Osteocyte (in vitro differentiated cells): ENCODE measurements at regions not wholly inside any gene's neighbourhood (a gene's known extent, or its start where the extent isn't known, plus 50 kb on each side); places are given as distances from the start of the nearest gene placed in this dataset.

Source experiments
- DNase-seq: peaks from one replicate; pipeline ENCODE4 v3.0.0; 2021; ENCODE audit warnings: mixed read lengths; ENCODE audit not compliant: unreplicated experiment; ENCODE audit errors: extremely low spot score
- H3K27ac Mint-ChIP-seq: one replicate; pipeline ENCODE4 v1.8.0; 2021; ENCODE audit warnings: mild to moderate bottlenecking, mixed read lengths; ENCODE audit not compliant: unreplicated experiment
- H3K27me3 Mint-ChIP-seq: one replicate; pipeline ENCODE4 v1.8.0; 2021; ENCODE audit warnings: mixed read lengths; ENCODE audit not compliant: unreplicated experiment
- H3K36me3 Mint-ChIP-seq: one replicate; pipeline ENCODE4 v1.8.0; 2021; ENCODE audit warnings: mixed read lengths; ENCODE audit not compliant: unreplicated experiment
- H3K4me1 Mint-ChIP-seq: one replicate; pipeline ENCODE4 v1.8.0; 2021; ENCODE audit warnings: mixed read lengths; ENCODE audit not compliant: unreplicated experiment
- H3K4me3 Mint-ChIP-seq: one replicate; pipeline ENCODE4 v1.8.0; 2021; ENCODE audit warnings: mild to moderate bottlenecking, moderate library complexity, mixed read lengths; ENCODE audit not compliant: unreplicated experiment
- H3K9me3 Mint-ChIP-seq: one replicate; pipeline ENCODE4 v1.8.0; 2021; ENCODE audit warnings: mixed read lengths; ENCODE audit not compliant: unreplicated experiment
- CTCF ChIP-seq: fragments of 200-600 bp; sonication (generic); IDR thresholded peaks from 2 replicates; pipeline ENCODE4 v1.5.0; 2021; ENCODE audit warnings: antibody characterized with exemption, mild to moderate bottlenecking, moderate library complexity

DNA sequence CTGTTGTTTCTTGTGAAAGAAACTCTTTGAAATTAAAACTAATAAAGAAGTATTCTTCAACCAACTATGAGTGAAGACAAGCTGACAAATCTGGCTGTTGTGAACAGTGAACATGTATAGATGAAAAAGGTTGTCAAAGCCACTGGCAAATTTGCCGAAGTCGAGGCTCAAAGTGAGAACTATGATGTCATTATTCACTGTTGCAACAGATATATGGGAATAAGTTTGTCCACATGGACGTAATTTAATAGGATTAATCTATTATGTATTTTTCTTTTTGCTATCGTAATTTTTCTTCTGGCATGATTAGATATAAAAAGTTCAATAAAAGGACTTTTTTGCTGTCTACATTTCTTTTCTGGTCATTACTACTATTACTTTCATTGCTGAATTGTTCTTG, 223.2 kb upstream of the ZNF507 start:
- Mint-ChIP-seq H3K4me3 (no peak overlapping the region), H3K27me3 (no peaks in the 10 kb centered on the region), H3K27ac (no peak overlapping the region), H3K9me3 (peaks cover 27% of the 10 kb centered on the region), H3K4me1 (no peaks in the 10 kb centered on the region), H3K36me3 (no peaks in the 10 kb centered on the region)
- no peak for TF ChIP-seq CTCF
- DNase-seq, result no peak

- no peak overlapping the region for H3K4me3 Mint-ChIP-seq
- H3K36me3 Mint-ChIP-seq, result no peaks in the 10 kb centered on the region
- H3K9me3 Mint-ChIP-seq, result peaks cover 18% of the 10 kb centered on the region
- no peak overlapping the region for H3K27ac Mint-ChIP-seq
- H3K27me3 Mint-ChIP-seq, result no peaks in the 10 kb centered on the region
- no peak for TF ChIP-seq CTCF
- no peak for DNase-seq
- no peaks in the 10 kb centered on the region for H3K4me1 Mint-ChIP-seq
These were observed 222.0 kb upstream of the ZNF507 start for GRCh38 chr19:32123355-32123940.

- Mint-ChIP-seq H3K4me1 (no peaks in the 10 kb centered on the region), H3K27ac (no peak overlapping the region), H3K4me3 (no peak overlapping the region), H3K27me3 (no peaks in the 10 kb centered on the region), H3K9me3 (peaks cover 20% of the 10 kb centered on the region), H3K36me3 (no peaks in the 10 kb centered on the region)
- DNase-seq, result no peak
- no peak for TF ChIP-seq CTCF
These were observed 220.8 kb upstream of the ZNF507 start for GRCh38 chr19:32124585-32124984.

DNA sequence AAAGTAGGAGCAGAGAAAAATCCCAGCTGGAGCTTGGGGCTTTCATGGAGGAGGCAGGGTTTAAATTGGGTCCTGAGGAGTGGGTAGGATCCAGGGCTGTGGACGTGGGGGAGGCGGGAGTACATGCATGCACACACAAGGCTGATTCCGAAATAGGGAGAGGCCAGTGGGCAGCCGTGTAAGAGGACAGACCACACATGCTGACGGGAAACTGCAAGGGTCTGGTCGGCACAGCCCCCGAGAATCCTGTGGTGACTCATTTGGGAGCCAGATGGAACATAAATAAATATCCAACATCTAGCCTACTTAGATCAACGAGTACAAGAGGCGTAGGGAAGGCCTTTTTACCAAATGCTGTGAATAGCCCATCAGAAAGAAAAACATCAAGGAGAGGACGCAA, 216.3 kb upstream of the ZNF507 start:
- H3K36me3 Mint-ChIP-seq, result no peaks in the 10 kb centered on the region
- TF ChIP-seq CTCF, result no peak
- H3K9me3 Mint-ChIP-seq, result peaks cover 18% of the 10 kb centered on the region
- no peaks in the 10 kb centered on the region for H3K4me1 Mint-ChIP-seq
- no peak for DNase-seq
- no peak overlapping the region for H3K27ac Mint-ChIP-seq
- no peaks in the 10 kb centered on the region for H3K27me3 Mint-ChIP-seq
- H3K4me3 Mint-ChIP-seq, result no peak overlapping the region

DNA sequence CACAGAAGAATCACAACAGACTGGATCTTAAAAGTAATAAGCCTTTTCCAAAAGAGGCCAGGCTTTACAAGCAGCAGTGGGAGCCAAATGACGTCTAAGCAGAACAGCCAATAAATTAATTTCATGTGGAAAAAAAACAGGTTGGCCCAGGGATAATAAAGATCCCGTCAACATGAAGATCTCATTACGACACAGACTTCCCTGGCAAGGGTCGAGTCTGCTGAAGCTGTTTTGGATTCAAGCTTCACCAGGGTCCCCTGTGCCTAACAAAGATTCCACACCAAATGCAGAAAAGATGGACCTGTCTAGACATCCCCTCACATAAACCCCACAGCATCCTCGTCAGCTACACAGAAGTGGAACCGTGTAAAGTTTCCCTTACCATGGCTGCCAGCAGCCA, 215.1 kb upstream of the ZNF507 start:
- H3K36me3 Mint-ChIP-seq, result no peaks in the 10 kb centered on the region
- no peak for TF ChIP-seq CTCF
- no peaks in the 10 kb centered on the region for H3K27me3 Mint-ChIP-seq
- no peak for DNase-seq
- H3K9me3 Mint-ChIP-seq, result peaks cover 19% of the 10 kb centered on the region
- H3K4me3 Mint-ChIP-seq, result no peak overlapping the region
- H3K4me1 Mint-ChIP-seq, result no peaks in the 10 kb centered on the region
- no peak overlapping the region for H3K27ac Mint-ChIP-seq
